Lower leg skin (tissue), 4 donors: ENCODE measurements at regions not wholly inside any gene's neighbourhood (a gene's known extent, or its start where the extent isn't known, plus 50 kb on each side); places are given as distances from the start of the nearest gene placed in this dataset.

ENCODE experiments used
- DNase-seq, 2 donors: peaks; one replicate each; pipeline ENCODE4 v3.0.0-alpha.2; 2019; ENCODE audit warnings: low spot score in 2 of 2
- H3K4me3 ChIP-seq: fragments of 200-600 bp; sonication (generic); 2 replicates; pipeline ENCODE4 v1.5.1; 2017; ENCODE audit warnings: mild to moderate bottlenecking, low read depth; ENCODE audit not compliant: poor library complexity, severe bottlenecking
- CTCF ChIP-seq, 3 donors: fragments of 450-650 bp; IDR thresholded peaks; one replicate each; pipeline ENCODE4 v1.5.1; 2016; ENCODE audit warnings: antibody characterized with exemption in 3 of 3, mild to moderate bottlenecking in 3 of 3, moderate library complexity in 2 of 3
- POLR2A ChIP-seq, 2 donors: fragments of 450-650 bp; IDR thresholded peaks; one replicate each; pipeline ENCODE4 v1.6.1; 2016 to 2017; ENCODE audit warnings: antibody characterized with exemption in 2 of 2, mild to moderate bottlenecking in 1 of 2, moderate library complexity in 1 of 2
- WGBS, 2 donors: methylation state at CpG; one replicate each; pipeline ENCODE4 v1.1.5; 2018; 5-methylcytosine and 5-hydroxymethylcytosine counted together
- intact Hi-C: fragments of 100-400 bp; cut with DNase I; formaldehyde crosslinking; loops from one replicate; pipeline ENCODE4 v1.15.0; 2023; ENCODE audit warnings: low total_unique reads

DNA sequence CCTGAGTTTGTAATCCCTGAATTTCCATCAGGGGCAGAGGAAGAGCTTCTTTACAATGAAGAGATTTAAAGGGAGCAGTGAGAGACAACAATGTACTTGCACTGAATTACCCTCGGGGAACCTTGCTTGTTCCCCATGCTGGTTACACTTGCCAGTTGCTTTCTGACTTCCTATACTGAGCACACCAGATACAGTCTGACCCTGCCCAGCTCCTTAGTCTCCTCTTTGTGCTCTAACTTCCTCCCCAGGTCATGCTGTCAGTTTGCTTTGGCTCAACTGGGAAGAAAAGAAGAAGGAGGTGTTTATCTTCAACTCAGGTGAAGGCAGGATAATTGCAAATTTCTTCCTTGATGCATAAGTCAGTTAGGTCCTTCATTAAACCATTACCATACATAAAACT is 658.4 kb downstream of the NYAP2 start:
- intact Hi-C loops: no loop called here
- WGBS, 2 donors: 29 to 30% methylated on average over 1 of the region's 1 CpG
- DNase-seq: no peak
- TF ChIP-seq POLR2A (IDR thresholded peaks at IDR 0.05) (no peak), CTCF (IDR thresholded peaks at IDR 0.05) (no peak)
- H3K4me3 ChIP-seq: no peak overlapping the region

DNA sequence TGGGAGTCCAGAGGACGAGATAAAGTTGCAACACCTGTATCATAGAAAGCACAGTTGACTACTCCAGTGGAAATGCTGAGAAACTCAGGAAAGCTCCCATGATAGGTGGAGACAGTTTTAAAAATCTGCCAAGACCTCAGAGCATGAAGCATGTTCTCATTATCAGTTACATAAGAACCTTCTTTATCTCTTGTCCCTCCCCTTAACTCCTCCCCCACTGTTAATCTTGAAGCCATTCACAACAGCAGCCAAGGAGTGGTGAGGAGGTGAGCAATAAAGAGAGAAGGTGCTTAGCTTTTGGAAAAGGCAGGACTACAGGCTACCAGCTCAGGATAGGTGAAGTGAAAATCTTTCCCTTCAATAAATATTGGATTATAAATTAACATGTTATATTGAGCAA is 657.9 kb downstream of the NYAP2 start:
- intact Hi-C loops: no loop called here
- TF ChIP-seq POLR2A (IDR thresholded peaks at IDR 0.05): no peak
- TF ChIP-seq CTCF (IDR thresholded peaks at IDR 0.05): no peak
- WGBS, 2 donors: 42 to 50% methylated on average over 1 of the region's 1 CpG
- no peak overlapping the region for H3K4me3 ChIP-seq
- DNase-seq: no peak

DNA sequence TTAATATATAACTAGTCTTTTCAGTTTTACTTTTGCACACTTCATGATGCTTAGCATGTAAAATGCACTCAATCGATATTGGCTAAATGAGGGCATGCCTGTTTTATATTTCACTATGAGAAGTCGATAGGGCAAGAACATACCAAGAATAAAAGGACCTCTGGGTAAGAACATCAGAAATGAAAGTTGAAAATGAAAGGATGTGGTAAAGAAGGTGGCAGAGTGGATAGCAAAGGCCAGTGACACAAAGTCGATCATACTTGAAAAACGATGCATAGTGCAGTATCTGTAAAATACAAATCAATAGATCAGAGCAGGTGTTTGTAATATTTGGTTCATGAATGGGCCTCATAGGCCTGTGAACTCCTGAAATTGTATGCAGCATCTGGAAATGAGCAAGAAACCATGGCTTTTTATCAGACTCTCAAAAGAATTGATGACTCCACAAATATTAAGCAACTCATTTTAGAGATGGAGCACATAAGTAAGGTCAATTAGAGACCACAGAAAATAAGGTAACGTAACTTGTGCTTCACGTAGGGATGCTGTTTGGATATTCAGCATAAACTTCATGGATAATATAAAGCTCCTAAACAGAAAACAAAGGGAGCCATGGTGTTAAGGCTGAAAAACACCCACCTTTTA is 653.4 kb downstream of the NYAP2 start:
- 90 to 92% methylated on average over 6 of the region's 6 CpGs for WGBS, 2 donors
- no peak for DNase-seq
- H3K4me3 ChIP-seq: no peak overlapping the region
- intact Hi-C loops: no loop called here
- TF ChIP-seq CTCF (IDR thresholded peaks at IDR 0.05): no peak
- no peak for TF ChIP-seq POLR2A (IDR thresholded peaks at IDR 0.05)

DNA sequence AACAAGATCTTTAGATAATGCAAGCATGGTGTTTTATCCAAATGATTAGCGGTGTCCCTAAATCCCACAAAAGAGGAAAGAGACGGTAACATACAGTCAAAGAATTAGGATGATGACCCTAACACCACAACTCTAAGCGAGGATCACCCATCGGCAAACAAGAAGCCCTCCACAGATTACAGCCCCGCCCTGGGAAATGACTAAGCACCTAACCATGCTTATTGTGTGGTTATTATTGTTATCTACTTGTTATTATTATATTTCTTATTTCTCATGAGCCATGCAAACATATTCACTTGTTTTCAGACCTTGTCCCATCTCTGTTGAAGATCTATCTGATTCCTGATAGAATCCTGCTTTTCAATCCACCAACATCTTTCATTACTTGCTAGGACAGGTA is 651.3 kb downstream of the NYAP2 start:
- H3K4me3 ChIP-seq: no peak overlapping the region
- intact Hi-C loops: no loop called here
- no peak for DNase-seq
- WGBS, 2 donors: 91 to 93% methylated on average over 5 of the region's 5 CpGs
- TF ChIP-seq CTCF (IDR thresholded peaks at IDR 0.05) (no peak), POLR2A (IDR thresholded peaks at IDR 0.05) (no peak)

DNA sequence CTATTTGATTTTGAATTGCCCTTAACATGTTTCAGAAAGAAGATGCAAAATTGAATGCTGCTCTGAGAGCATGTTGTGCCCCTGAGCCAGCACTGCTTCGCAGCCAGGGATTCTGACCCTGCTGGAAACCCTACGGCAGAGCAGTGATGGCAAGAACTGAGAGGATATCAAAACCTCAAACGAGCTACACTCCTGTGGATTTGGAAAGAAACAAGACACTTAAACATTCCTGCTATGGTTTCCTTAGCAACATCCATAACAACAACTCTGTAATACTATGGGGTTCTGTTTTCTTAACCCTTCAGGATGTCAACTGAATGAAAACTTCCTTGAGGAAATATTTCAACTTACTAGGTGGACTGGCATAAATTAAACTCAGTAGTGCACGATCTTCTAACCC is 649.1 kb downstream of the NYAP2 start:
- no peak overlapping the region for H3K4me3 ChIP-seq
- 17 to 21% methylated on average over 4 of the region's 4 CpGs for WGBS, 2 donors
- TF ChIP-seq POLR2A (IDR thresholded peaks at IDR 0.05) (no peak), CTCF (IDR thresholded peaks at IDR 0.05) (no peak)
- intact Hi-C loops: no loop called here
- no peak for DNase-seq

- no peak for TF ChIP-seq CTCF (IDR thresholded peaks at IDR 0.05)
- no peak for TF ChIP-seq POLR2A (IDR thresholded peaks at IDR 0.05)
These were observed 645.6 kb downstream of the NYAP2 start for GRCh38 chr2:226045080-226045479.

More at GRCh38 chr2:226045080-226045479, 645.6 kb downstream of the NYAP2 start:
- intact Hi-C loops: no loop called here
- H3K4me3 ChIP-seq: no peak overlapping the region
- no peak for DNase-seq
- WGBS, 2 donors: 76 to 85% methylated on average over 8 of the region's 8 CpGs
